OCI-LY1 (cell line): ENCODE measurements at regions not wholly inside any gene's neighbourhood (a gene's known extent, or its start where the extent isn't known, plus 50 kb on each side); places are given as distances from the start of the nearest gene placed in this dataset.

Experiments
- CTCF ChIP-seq: fragments of 200-600 bp; sonication (generic), shearing (Covaris generic); IDR thresholded peaks from 2 replicates; pipeline ENCODE4 v1.5.1; 2017; ENCODE audit warnings: mild to moderate bottlenecking, antibody characterized with exemption, low read length, moderate library complexity, mixed read lengths
- EZH2 ChIP-seq: fragments of 200-600 bp; sonication (generic), shearing (Covaris generic); IDR thresholded peaks from 2 replicates; pipeline ENCODE4 v1.8.0; 2017; ENCODE audit warnings: borderline replicate concordance, mixed run types, mild to moderate bottlenecking, antibody characterized with exemption, low read length, moderate library complexity, mixed read lengths

GRCh38 chr16:6857575-6857974, 475.1 kb upstream of the RBFOX1 start:
- TF ChIP-seq CTCF (no peak), EZH2 (no peak)
